ENCODE measurements at regions not wholly inside any gene's neighbourhood (a gene's known extent, or its start where the extent isn't known, plus 50 kb on each side); places are given as distances from the start of the nearest gene placed in this dataset.
A peak's percentile ranks its signal among the peaks of the same experiment; 100 is the strongest.
"Not testable (repeated sequence)": the region's sequence is repeated elsewhere in the genome, so short reads cannot be mapped to it uniquely, and the experiment has no call there.

GRCh38 chr5:125660231-125660895 is 762.8 kb upstream of the GRAMD2B start:
- no peak for DNase-seq (ENCODE audit: low read depth, low spot score)

GRCh38 chr5:125661584-125661983 is 761.6 kb upstream of the GRAMD2B start:
- DNase-seq (ENCODE audit: low read depth, low spot score): no peak

GRCh38 chr5:125668884-125669283 is 754.3 kb upstream of the GRAMD2B start:
- DNase-seq (ENCODE audit: low read depth, low spot score): no peak

GRCh38 chr5:125673359-125673950 is 749.8 kb upstream of the GRAMD2B start:
- no peak for DNase-seq (ENCODE audit: low read depth, low spot score)

- DNase-seq (ENCODE audit: low read depth, low spot score): no peak
Observed at GRCh38 chr5:125679522-125679921, 743.7 kb upstream of the GRAMD2B start.

GRCh38 chr5:125683669-125684068 is 739.5 kb upstream of the GRAMD2B start:
- no peak for DNase-seq (ENCODE audit: low read depth, low spot score)

- no peak for DNase-seq (ENCODE audit: low read depth, low spot score)
Observed at GRCh38 chr5:125685771-125686170, 737.4 kb upstream of the GRAMD2B start.

- not testable (repeated sequence) for DNase-seq (ENCODE audit: low read depth, low spot score)
Observed at GRCh38 chr5:125691738-125692530, 731.3 kb upstream of the GRAMD2B start.

- no peak for DNase-seq (ENCODE audit: low read depth, low spot score)
Observed at GRCh38 chr5:125695996-125696655, 727.1 kb upstream of the GRAMD2B start.

- DNase-seq (ENCODE audit: low read depth, low spot score): peak; percentile 45
Observed at GRCh38 chr5:125696762-125697161, 726.4 kb upstream of the GRAMD2B start.

- DNase-seq (ENCODE audit: low read depth, low spot score): no peak
Observed at GRCh38 chr5:125698420-125698819, 724.8 kb upstream of the GRAMD2B start.

- DNase-seq (ENCODE audit: low read depth, low spot score): no peak
Observed at GRCh38 chr5:125699860-125700259, 723.3 kb upstream of the GRAMD2B start.

GRCh38 chr5:125700380-125700861 is 722.8 kb upstream of the GRAMD2B start:
- DNase-seq (ENCODE audit: low read depth, low spot score): no peak

- DNase-seq (ENCODE audit: low read depth, low spot score): no peak
Observed at GRCh38 chr5:125703616-125704015, 719.6 kb upstream of the GRAMD2B start.

- DNase-seq (ENCODE audit: low read depth, low spot score): no peak
Observed at GRCh38 chr5:125704888-125705287, 718.3 kb upstream of the GRAMD2B start.

- DNase-seq (ENCODE audit: low read depth, low spot score): no peak
Observed at GRCh38 chr5:125708583-125708982, 714.6 kb upstream of the GRAMD2B start.

- DNase-seq (ENCODE audit: low read depth, low spot score): no peak
Observed at GRCh38 chr5:125710745-125711144, 712.5 kb upstream of the GRAMD2B start.

GRCh38 chr5:125712397-125712796 is 710.8 kb upstream of the GRAMD2B start:
- no peak for DNase-seq (ENCODE audit: low read depth, low spot score)

- DNase-seq (ENCODE audit: low read depth, low spot score): no peak
Observed at GRCh38 chr5:125713109-125713805, 710.0 kb upstream of the GRAMD2B start.

GRCh38 chr5:125715216-125715615 is 708.0 kb upstream of the GRAMD2B start:
- DNase-seq (ENCODE audit: low read depth, low spot score): no peak

- DNase-seq (ENCODE audit: low read depth, low spot score): no peak
Observed at GRCh38 chr5:125717209-125717608, 706.0 kb upstream of the GRAMD2B start.
